Left ventricle myocardium inferior (tissue), 1 donor: ENCODE measurements at regions not wholly inside any gene's neighbourhood (a gene's known extent, or its start where the extent isn't known, plus 50 kb on each side); places are given as distances from the start of the nearest gene placed in this dataset.

Experiments
- DNase-seq: peaks from one replicate; pipeline ENCODE4 v3.0.0-alpha.2; 2020
- H3K27ac ChIP-seq: fragments of 200-600 bp; replicated peaks from 2 replicates; pipeline ENCODE4 v1.8.0; 2021
- H3K27me3 ChIP-seq: fragments of 200-600 bp; 2 replicates; pipeline ENCODE4 v1.8.0; 2021; ENCODE audit warnings: low read depth
- H3K36me3 ChIP-seq: fragments of 200-600 bp; 2 replicates; pipeline ENCODE4 v1.8.0; 2021
- H3K4me1 ChIP-seq: fragments of 200-600 bp; 2 replicates; pipeline ENCODE4 v1.8.0; 2021
- H3K4me3 ChIP-seq: fragments of 200-600 bp; 2 replicates; pipeline ENCODE4 v1.8.0; 2021; ENCODE audit warnings: mild to moderate bottlenecking, moderate library complexity
- H3K9me3 ChIP-seq: fragments of 200-600 bp; replicated peaks from 2 replicates; pipeline ENCODE4 v1.8.0; 2021
- CTCF ChIP-seq: fragments of 200-600 bp; IDR thresholded peaks from 2 replicates; pipeline ENCODE4 v1.8.0; 2021; ENCODE audit warnings: antibody characterized with exemption, mild to moderate bottlenecking, borderline replicate concordance
- intact Hi-C: fragments of 100-400 bp; cut with micrococcal nuclease; formaldehyde crosslinking; loops from one replicate; pipeline ENCODE4 v1.11.0; 2022
- donor health status: DM: no; HTN: yes; CAD: no; lungs with severe emphysema.

GRCh38 chr12:33663000-33663654 lies 223.5 kb upstream of the SYT10 start:
- H3K9me3 ChIP-seq = peaks cover 6% of the 10 kb centered on the region
- H3K36me3 ChIP-seq = no peaks in the 10 kb centered on the region
- H3K4me1 ChIP-seq = no peaks in the 10 kb centered on the region
- no peak for TF ChIP-seq CTCF
- no peaks in the 10 kb centered on the region for H3K27me3 ChIP-seq
- no peak for DNase-seq
- H3K27ac ChIP-seq = no peak overlapping the region
- intact Hi-C loops = loop anchor here (10.0 kb wide), 1 partner anchor 792 kb away; no protein-coding TSS in a partner anchor
- H3K4me3 ChIP-seq = no peak overlapping the region

GRCh38 chr12:33669349-33669748 lies 229.7 kb upstream of the SYT10 start:
- DNase-seq = no peak

GRCh38 chr12:33670284-33670683 lies 230.7 kb upstream of the SYT10 start:
- TF ChIP-seq CTCF = no peak
- DNase-seq = no peak

More at GRCh38 chr12:33669349-33669748, 229.7 kb upstream of the SYT10 start:
- Histone ChIP-seq H3K4me3 (no peak overlapping the region), H3K27ac (no peak overlapping the region), H3K9me3 (peaks cover 6% of the 10 kb centered on the region), H3K27me3 (no peaks in the 10 kb centered on the region), H3K36me3 (no peaks in the 10 kb centered on the region), H3K4me1 (no peaks in the 10 kb centered on the region)
- intact Hi-C loops = loop anchor here (10.0 kb wide), 1 partner anchor 785 kb away; no protein-coding TSS in a partner anchor
- TF ChIP-seq CTCF = no peak

GRCh38 chr12:33671676-33672075 lies 232.1 kb upstream of the SYT10 start:
- no peaks in the 10 kb centered on the region for H3K9me3 ChIP-seq
- H3K4me1 ChIP-seq = no peaks in the 10 kb centered on the region
- H3K4me3 ChIP-seq = no peak overlapping the region
- intact Hi-C loops = no loop called here
- no peaks in the 10 kb centered on the region for H3K36me3 ChIP-seq
- no peak for DNase-seq
- H3K27ac ChIP-seq = no peak overlapping the region
- no peaks in the 10 kb centered on the region for H3K27me3 ChIP-seq
- no peak for TF ChIP-seq CTCF

More at GRCh38 chr12:33670284-33670683, 230.7 kb upstream of the SYT10 start:
- Histone ChIP-seq H3K27me3 (no peaks in the 10 kb centered on the region), H3K9me3 (peaks cover 6% of the 10 kb centered on the region), H3K4me3 (no peak overlapping the region), H3K27ac (no peak overlapping the region), H3K36me3 (no peaks in the 10 kb centered on the region), H3K4me1 (no peaks in the 10 kb centered on the region)
- intact Hi-C loops = no loop called here

GRCh38 chr12:33672836-33673577 lies 233.4 kb upstream of the SYT10 start:
- intact Hi-C loops = no loop called here

More at GRCh38 chr12:33672836-33673577, 233.4 kb upstream of the SYT10 start:
- H3K4me1 ChIP-seq = no peaks in the 10 kb centered on the region
- no peaks in the 10 kb centered on the region for H3K36me3 ChIP-seq
- no peaks in the 10 kb centered on the region for H3K9me3 ChIP-seq
- no peak overlapping the region for H3K4me3 ChIP-seq
- no peak for TF ChIP-seq CTCF
- H3K27ac ChIP-seq = no peak overlapping the region
- no peaks in the 10 kb centered on the region for H3K27me3 ChIP-seq
- DNase-seq = no peak
